ENCODE measurements at regions not wholly inside any gene's neighbourhood (a gene's known extent, or its start where the extent isn't known, plus 50 kb on each side); places are given as distances from the start of the nearest gene placed in this dataset.

GRCh38 chr5:60299944-60300343, 400.0 kb downstream of the DEPDC1B start:
- no peak for DNase-seq (ENCODE audit: low read depth in 1 of 2, low spot score in 1 of 2)
- no peak for TF ChIP-seq JUND (IDR thresholded peaks at IDR 0.05; ENCODE audit: low read depth)
- in situ Hi-C loops (cut with HindIII; ENCODE audit: low pct_unique_long_range_greater_than_20kb, low sequenced_read_pairs), result no loop called here

- no peak for DNase-seq (ENCODE audit: low read depth in 1 of 2, low spot score in 1 of 2)
- TF ChIP-seq JUND (IDR thresholded peaks at IDR 0.05; ENCODE audit: low read depth), result no peak
- in situ Hi-C loops (cut with HindIII; ENCODE audit: low pct_unique_long_range_greater_than_20kb, low sequenced_read_pairs), result no loop called here
Observed at GRCh38 chr5:60297658-60298057, 402.3 kb downstream of the DEPDC1B start.

GRCh38 chr5:60295423-60295822, 401.9 kb upstream of the PDE4D start:
- peak in 1 of 2 experiments; percentile 79 for DNase-seq (ENCODE audit: low read depth in 1 of 2, low spot score in 1 of 2)
- no peak for TF ChIP-seq JUND (IDR thresholded peaks at IDR 0.05; ENCODE audit: low read depth)
- in situ Hi-C loops (cut with HindIII; ENCODE audit: low pct_unique_long_range_greater_than_20kb, low sequenced_read_pairs), result no loop called here

DNA sequence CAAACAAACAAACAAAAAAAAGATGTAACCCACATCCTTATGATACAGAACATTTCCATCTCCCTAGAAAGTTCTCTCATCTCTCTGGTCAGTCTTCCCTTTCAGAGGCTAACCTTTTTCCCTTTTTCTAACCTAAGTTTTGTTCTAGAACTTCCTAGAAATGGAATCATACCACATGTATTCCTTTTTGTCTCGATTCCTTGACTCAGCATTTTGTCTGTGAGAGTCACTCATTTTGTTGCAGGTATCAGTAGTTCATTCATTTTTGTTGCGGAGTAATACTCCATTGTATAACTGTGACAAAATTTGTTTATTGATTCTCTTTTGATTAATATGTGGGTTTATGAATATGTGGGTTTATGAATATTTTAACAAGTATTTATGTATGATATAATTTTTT, 400.0 kb upstream of the PDE4D start:
- TF ChIP-seq JUND (IDR thresholded peaks at IDR 0.05; ENCODE audit: low read depth), result no peak
- in situ Hi-C loops (cut with HindIII; ENCODE audit: low pct_unique_long_range_greater_than_20kb, low sequenced_read_pairs), result no loop called here
- no peak for DNase-seq (ENCODE audit: low read depth in 1 of 2, low spot score in 1 of 2)

DNA sequence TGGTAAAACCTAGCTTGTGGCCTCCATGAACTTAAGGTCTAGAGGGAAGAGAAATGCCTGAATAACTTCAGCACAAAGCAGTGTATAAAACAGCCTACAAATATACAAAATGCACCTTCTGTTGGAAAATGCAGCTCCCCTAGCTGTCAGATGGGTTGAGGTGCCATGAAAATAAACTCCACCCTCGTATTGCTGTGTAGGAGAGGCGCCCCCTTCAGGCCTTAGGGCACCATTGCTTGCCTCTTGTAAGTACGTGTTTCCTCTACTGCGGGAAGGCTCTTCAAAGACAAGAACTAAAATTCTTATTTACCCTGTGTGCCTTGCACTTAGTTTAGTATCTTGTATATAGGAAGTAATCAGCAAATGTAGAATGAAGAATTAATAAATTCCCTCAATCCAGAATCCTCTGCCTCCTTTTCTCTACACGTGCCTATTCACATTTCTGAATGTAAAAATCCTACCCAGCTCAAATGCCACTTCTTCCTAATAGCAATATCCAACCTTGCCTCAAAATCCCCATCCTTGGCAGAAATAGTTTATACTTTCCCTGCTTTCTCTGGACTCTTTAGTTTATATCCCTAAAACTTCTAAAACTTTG, 393.7 kb upstream of the PDE4D start:
- TF ChIP-seq JUND (IDR thresholded peaks at IDR 0.05; ENCODE audit: low read depth), result no peak
- peak in 1 of 2 experiments; percentile 90 for DNase-seq (ENCODE audit: low read depth in 1 of 2, low spot score in 1 of 2)
- in situ Hi-C loops (cut with HindIII; ENCODE audit: low pct_unique_long_range_greater_than_20kb, low sequenced_read_pairs), result no loop called here

GRCh38 chr5:60285910-60286309, 392.4 kb upstream of the PDE4D start:
- DNase-seq (ENCODE audit: low read depth in 1 of 2, low spot score in 1 of 2), result no peak
- no peak for TF ChIP-seq JUND (IDR thresholded peaks at IDR 0.05; ENCODE audit: low read depth)
- in situ Hi-C loops (cut with HindIII; ENCODE audit: low pct_unique_long_range_greater_than_20kb, low sequenced_read_pairs), result no loop called here

DNA sequence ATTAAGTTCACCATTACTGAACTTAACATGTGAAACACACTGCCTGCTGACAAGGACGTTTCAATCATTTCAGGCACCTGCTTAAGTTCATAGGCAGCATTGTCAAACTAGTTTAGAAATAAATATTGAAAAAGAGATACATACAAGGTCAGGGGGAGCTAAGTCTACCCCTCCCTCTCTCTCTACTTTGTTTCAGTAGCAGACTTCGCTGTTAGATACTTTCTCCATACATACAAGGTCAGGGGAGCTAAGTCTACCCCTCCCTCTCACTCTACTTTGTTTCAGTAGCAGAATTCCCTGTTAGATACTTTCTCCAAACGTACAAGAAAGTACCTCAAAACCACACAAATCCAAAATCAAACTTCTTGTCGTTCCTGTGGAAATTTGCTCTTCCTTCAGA, 387.4 kb upstream of the PDE4D start:
- TF ChIP-seq JUND (IDR thresholded peaks at IDR 0.05; ENCODE audit: low read depth), result no peak

GRCh38 chr5:60277941-60278340, 384.4 kb upstream of the PDE4D start:
- TF ChIP-seq JUND (IDR thresholded peaks at IDR 0.05; ENCODE audit: low read depth), result no peak
- in situ Hi-C loops (cut with HindIII; ENCODE audit: low pct_unique_long_range_greater_than_20kb, low sequenced_read_pairs), result no loop called here
- no peak for DNase-seq (ENCODE audit: low read depth in 1 of 2, low spot score in 1 of 2)

More for the DNA sequence above, 387.4 kb upstream of the PDE4D start:
- DNase-seq (ENCODE audit: low read depth in 1 of 2, low spot score in 1 of 2), result no peak
- in situ Hi-C loops (cut with HindIII; ENCODE audit: low pct_unique_long_range_greater_than_20kb, low sequenced_read_pairs), result no loop called here

DNA sequence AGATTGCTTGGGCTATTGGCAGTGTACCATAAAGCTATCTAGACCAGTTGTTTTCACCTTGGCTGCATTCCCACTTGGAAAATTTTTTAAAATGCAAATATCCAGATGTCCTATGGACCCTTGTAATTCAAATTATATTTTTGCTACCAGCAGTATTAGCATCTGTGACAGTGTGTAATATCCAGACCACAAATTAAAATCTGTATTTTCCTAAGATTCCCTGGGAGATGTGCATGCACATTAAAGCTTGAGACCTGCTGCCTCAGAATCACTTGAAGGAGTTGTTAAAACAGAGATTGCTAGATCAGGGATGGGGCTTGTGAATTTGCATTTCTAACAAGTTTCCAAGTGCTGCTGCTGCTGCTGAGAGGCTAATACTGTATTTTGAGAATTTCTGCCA, 381.2 kb upstream of the PDE4D start:
- in situ Hi-C loops (cut with HindIII; ENCODE audit: low pct_unique_long_range_greater_than_20kb, low sequenced_read_pairs), result no loop called here
- DNase-seq (ENCODE audit: low read depth in 1 of 2, low spot score in 1 of 2), result no peak
- no peak for TF ChIP-seq JUND (IDR thresholded peaks at IDR 0.05; ENCODE audit: low read depth)

GRCh38 chr5:60271517-60271916, 378.0 kb upstream of the PDE4D start:
- DNase-seq (ENCODE audit: low read depth in 1 of 2, low spot score in 1 of 2), result no peak
- no peak for TF ChIP-seq JUND (IDR thresholded peaks at IDR 0.05; ENCODE audit: low read depth)
- in situ Hi-C loops (cut with HindIII; ENCODE audit: low pct_unique_long_range_greater_than_20kb, low sequenced_read_pairs), result no loop called here

DNA sequence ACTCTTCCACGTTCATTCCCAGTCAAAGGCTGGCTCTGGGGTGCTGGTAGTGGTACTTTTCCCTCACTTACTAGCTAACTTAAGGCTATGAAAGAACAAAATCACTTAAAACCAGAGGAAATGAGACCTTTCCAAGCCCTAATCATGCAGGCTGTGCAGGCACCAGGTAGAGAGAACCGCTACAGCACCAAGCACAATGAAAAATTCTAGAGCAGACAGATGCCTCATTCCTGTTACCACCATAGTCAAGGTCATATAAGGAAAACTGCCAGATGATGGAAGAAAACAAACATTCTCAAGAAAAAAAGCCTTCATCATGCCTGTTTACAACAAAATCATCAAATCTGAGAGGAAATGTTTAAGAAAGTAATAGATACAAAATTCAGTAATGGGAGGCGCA, 374.4 kb upstream of the PDE4D start:
- no peak for DNase-seq (ENCODE audit: low read depth in 1 of 2, low spot score in 1 of 2)
- no peak for TF ChIP-seq JUND (IDR thresholded peaks at IDR 0.05; ENCODE audit: low read depth)
- in situ Hi-C loops (cut with HindIII; ENCODE audit: low pct_unique_long_range_greater_than_20kb, low sequenced_read_pairs), result no loop called here

- in situ Hi-C loops (cut with HindIII; ENCODE audit: low pct_unique_long_range_greater_than_20kb, low sequenced_read_pairs), result no loop called here
- no peak for DNase-seq (ENCODE audit: low read depth in 1 of 2, low spot score in 1 of 2)
- TF ChIP-seq JUND (IDR thresholded peaks at IDR 0.05; ENCODE audit: low read depth), result no peak
Observed at GRCh38 chr5:60263346-60263745, 369.8 kb upstream of the PDE4D start.

DNA sequence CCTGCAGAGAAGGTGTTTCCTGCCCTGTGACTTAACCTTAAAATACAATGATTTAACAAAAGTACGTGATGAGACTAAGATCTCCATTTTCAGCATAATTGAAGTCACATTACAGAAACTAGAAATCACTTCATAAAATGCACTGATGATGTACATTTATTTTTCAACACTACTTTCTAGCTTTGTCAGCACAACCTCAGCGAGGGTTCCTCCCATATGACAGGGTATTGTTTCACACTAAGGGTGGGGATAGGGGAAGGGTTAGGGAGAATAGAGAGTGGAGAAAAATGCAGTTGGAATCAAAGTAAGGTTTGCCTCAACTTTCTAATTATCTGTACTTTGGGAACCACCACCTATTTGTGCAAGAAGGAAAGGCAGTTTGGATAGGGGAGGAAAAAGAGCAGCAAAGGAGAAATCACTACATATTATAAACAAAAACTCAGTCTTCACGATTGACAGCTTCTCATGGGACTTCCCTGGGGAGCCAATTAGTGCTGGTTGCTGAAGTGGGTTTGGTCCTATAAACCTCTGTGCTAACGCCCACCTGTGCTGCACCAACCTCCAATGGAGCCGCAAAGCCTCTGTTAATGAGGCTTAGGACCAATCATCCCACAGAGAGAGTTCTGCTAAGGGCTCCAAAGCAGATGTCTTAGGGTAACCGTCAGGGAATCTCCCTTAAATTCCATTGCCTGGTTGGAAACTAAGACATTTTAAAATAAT, 369.2 kb upstream of the PDE4D start:
- in situ Hi-C loops (cut with HindIII; ENCODE audit: low pct_unique_long_range_greater_than_20kb, low sequenced_read_pairs), result no loop called here
- DNase-seq (ENCODE audit: low read depth in 1 of 2, low spot score in 1 of 2), result no peak
- no peak for TF ChIP-seq JUND (IDR thresholded peaks at IDR 0.05; ENCODE audit: low read depth)

- TF ChIP-seq JUND (IDR thresholded peaks at IDR 0.05; ENCODE audit: low read depth), result no peak
- DNase-seq (ENCODE audit: low read depth in 1 of 2, low spot score in 1 of 2), result no peak
- in situ Hi-C loops (cut with HindIII; ENCODE audit: low pct_unique_long_range_greater_than_20kb, low sequenced_read_pairs), result no loop called here
Observed at GRCh38 chr5:60261732-60262131, 368.2 kb upstream of the PDE4D start.

Measured in T47D (cell line).